NB4 (cell line): ENCODE measurements at regions not wholly inside any gene's neighbourhood (a gene's known extent, or its start where the extent isn't known, plus 50 kb on each side); places are given as distances from the start of the nearest gene placed in this dataset.

Source experiments
- DNase-seq: peaks from one replicate; pipeline ENCODE4 v3.0.0; 2010; ENCODE audit warnings: low read depth
- H3K4me3 ChIP-seq: one replicate; pipeline ENCODE4 v1.5.1; 2011; ENCODE audit warnings: mild to moderate bottlenecking, low read depth, low read length, moderate library complexity
- MYC ChIP-seq: IDR thresholded peaks from 2 replicates; pipeline ENCODE4 v1.6.1; 2011; ENCODE audit warnings: low read depth, low read length
- POLR2A ChIP-seq: IDR thresholded peaks from 2 replicates; pipeline ENCODE4 v1.6.1; 2011; ENCODE audit warnings: mild to moderate bottlenecking; ENCODE audit not compliant: insufficient read length; ENCODE audit errors: extremely low read depth
- TF ChIP-seq, protein P1 (sequence below): IDR thresholded peaks from one replicate; pipeline ENCODE4 v1.5.1; 2012; ENCODE audit warnings: low read depth, low read length
- TF ChIP-seq, protein P2 (sequence below): IDR thresholded peaks from 2 replicates; pipeline ENCODE4 v1.6.1; 2011; ENCODE audit warnings: low read depth, low read length

DNA sequence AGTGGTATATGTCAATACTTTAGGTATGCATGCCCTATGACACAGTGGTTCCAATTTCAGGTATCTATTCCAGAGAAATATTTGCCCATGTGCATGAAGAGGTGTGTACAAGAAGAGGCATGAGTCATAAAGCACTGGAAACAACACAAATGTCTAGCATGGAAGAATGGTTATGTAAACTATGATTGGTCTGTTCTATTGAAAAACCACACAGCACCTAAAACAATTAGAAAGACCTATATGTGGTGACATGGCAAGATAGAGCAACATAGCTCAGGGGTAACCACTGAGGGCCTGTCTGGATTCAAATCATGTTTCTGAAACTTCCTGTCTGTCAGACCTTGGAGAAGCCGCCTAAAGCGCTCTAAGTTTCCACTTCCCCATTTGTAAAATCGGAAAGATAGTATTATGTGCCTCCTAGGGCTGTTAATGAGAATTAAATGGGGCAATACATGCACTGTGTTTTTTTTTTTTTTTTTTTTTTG is 63.4 kb upstream of the GPCPD1 start:
- TF ChIP-seq, protein P1, sequence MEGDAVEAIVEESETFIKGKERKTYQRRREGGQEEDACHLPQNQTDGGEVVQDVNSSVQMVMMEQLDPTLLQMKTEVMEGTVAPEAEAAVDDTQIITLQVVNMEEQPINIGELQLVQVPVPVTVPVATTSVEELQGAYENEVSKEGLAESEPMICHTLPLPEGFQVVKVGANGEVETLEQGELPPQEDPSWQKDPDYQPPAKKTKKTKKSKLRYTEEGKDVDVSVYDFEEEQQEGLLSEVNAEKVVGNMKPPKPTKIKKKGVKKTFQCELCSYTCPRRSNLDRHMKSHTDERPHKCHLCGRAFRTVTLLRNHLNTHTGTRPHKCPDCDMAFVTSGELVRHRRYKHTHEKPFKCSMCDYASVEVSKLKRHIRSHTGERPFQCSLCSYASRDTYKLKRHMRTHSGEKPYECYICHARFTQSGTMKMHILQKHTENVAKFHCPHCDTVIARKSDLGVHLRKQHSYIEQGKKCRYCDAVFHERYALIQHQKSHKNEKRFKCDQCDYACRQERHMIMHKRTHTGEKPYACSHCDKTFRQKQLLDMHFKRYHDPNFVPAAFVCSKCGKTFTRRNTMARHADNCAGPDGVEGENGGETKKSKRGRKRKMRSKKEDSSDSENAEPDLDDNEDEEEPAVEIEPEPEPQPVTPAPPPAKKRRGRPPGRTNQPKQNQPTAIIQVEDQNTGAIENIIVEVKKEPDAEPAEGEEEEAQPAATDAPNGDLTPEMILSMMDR = no peak
- TF ChIP-seq, protein P2, sequence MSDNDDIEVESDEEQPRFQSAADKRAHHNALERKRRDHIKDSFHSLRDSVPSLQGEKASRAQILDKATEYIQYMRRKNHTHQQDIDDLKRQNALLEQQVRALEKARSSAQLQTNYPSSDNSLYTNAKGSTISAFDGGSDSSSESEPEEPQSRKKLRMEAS = peak; percentile 75; the same call in 1 of the 2 replicates
- peak; percentile 77 for TF ChIP-seq MYC
- TF ChIP-seq POLR2A = no peak
- peak; percentile 97 for DNase-seq
- no peak overlapping the region for H3K4me3 ChIP-seq

DNA sequence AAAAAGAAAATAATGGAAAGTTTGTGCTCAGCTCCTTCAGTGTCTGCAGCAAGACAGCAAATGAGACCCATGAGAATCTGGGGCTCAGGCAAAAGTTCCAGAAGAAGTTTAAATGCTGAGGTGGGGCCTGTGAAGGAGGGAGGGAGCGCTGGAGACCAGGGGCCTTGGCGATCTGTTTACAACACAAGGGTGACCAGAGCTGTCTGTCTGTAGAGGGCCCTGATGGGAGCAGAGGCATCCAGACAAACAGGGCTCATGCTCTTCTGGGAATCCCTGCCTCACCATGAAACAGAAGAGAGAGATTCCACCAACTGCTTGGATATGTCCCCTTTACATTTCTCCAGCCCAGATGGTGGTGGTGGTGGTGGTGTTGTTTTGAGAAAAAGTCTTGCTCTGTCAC is 60.1 kb upstream of the GPCPD1 start:
- TF ChIP-seq, protein P2 = no peak
- TF ChIP-seq, protein P1 = no peak
- TF ChIP-seq MYC (no peak), POLR2A (no peak)
- no peak overlapping the region for H3K4me3 ChIP-seq
- DNase-seq = peak; percentile 35

DNA sequence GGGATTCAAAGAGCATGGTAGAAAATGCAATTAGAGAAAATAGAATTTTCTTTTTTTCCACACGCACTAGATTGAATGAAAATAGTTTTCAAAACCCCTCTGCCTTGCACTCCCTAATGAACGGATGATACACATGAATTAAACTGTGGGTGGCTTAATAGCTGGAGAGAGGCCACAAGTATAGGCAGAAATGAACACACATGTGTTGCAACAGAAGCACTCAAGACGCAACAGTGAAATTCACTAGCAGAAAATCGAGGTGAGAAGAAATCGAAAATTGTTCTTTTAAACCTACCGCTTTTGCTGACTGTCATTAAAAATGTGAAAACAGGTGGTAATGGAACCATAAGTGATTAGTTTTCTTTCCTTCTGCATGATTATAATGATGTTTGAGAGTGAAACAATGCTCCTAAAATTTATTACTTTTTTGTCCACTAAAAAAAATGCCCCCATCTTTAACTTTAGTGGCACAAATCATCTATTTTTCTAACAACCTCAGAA is 59.3 kb upstream of the GPCPD1 start:
- H3K4me3 ChIP-seq = no peak overlapping the region
- DNase-seq = peak; percentile 58
- no peak for TF ChIP-seq POLR2A
- TF ChIP-seq, protein P2 = peak; percentile 43; the same call in 1 of the 2 replicates
- TF ChIP-seq, protein P1 = no peak
- TF ChIP-seq MYC = peak; percentile 36; the same call in 1 of the 2 replicates

DNA sequence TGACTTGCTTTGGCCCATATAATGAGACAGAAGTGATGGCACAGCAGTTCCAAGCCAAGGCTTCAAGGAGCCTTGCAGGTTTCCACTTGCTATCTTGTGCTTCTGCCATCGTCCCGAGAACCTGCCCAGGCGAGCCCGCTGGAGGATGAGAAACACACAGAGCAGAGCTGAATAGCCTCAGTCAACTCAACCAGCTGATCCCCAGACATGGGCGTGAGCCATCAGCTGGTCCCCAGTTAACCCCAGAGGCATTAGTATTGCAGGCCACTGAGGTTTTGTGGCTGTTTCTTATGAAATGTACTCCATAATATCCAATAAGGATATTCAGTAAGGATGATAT is 57.7 kb upstream of the GPCPD1 start:
- no peak for DNase-seq
- TF ChIP-seq, protein P1 = no peak
- TF ChIP-seq MYC (no peak), POLR2A (no peak)
- TF ChIP-seq, protein P2 = no peak
- H3K4me3 ChIP-seq = no peak overlapping the region

DNA sequence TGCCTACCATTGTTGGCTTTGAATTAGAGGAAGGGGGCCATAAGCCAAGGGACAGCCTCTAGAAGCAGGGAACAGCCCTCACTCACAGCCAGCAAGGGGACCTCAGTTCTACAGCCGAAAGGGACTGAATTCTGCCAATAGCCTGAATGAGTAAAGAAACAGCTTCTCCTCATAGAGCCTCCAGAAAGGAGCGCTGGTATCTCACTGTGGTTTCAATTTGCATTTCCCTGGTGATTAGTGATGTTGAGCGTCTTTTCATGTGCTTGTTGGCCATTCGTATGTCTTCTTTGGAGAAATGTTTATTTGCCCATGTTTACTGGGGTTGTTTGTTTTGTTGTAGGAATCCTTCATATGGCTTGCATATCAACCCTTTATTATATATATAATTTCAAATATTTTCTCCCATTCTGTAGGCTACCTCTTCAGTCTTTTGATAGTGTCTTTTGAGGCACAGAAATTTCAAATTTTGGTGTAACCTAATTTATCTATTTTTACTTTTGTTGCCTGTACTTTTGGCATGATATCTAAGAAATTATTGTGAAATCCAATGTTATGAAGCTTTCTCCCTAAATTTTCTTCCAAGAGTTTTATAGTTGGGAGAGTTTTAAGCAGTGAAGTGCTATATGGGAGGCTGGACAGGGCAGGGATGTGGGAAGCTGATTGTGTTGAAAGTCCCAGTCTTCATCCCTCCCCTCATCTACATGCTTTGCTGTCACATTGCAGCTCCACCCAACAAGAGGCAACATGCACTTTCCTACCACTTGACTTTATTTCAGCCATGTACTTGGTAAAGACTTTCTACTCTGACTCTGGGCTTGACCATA is 57.1 kb upstream of the GPCPD1 start:
- TF ChIP-seq, protein P2 = no peak
- no peak for TF ChIP-seq MYC
- TF ChIP-seq, protein P1 = no peak
- TF ChIP-seq POLR2A = no peak
- DNase-seq = no peak

More for the DNA sequence above, 57.1 kb upstream of the GPCPD1 start:
- no peak overlapping the region for H3K4me3 ChIP-seq
